Hematopoietic multipotent progenitor cell (in vitro differentiated cells): ENCODE measurements at regions not wholly inside any gene's neighbourhood (a gene's known extent, or its start where the extent isn't known, plus 50 kb on each side); places are given as distances from the start of the nearest gene placed in this dataset.
"Not testable (repeated sequence)": the region's sequence is repeated elsewhere in the genome, so short reads cannot be mapped to it uniquely, and the experiment has no call there.

Source experiments
- DNase-seq, 3 donors: peaks; one replicate each; pipeline ENCODE4 v3.0.0-alpha.2; 2011 to 2015; ENCODE audit warnings: low read depth in 2 of 3, low spot score in 2 of 3

GRCh38 chr9:16267281-16268066 lies 603.0 kb downstream of the BNC2 start:
- no peak for DNase-seq

GRCh38 chr9:16268067-16268881 lies 602.2 kb downstream of the BNC2 start:
- no peak for DNase-seq

DNA sequence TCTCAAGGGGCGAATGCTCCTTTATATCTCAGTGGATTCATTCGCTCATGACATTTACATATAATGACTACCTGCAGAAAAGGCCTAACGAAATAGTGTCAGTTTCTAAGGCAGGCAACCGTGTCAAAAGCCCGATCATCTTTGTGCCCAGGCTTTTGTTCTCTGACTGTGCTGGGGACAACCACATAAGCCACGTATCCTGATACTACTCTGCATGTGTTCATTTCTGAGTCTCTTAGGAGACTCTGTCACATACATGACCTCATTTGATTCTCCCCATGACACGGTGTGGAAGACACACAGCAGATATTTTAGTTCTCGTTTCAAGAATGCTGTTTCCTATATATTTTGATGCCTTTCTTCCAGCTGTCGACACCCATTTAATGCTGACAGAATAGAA lies 598.5 kb downstream of the BNC2 start:
- DNase-seq = no peak

DNA sequence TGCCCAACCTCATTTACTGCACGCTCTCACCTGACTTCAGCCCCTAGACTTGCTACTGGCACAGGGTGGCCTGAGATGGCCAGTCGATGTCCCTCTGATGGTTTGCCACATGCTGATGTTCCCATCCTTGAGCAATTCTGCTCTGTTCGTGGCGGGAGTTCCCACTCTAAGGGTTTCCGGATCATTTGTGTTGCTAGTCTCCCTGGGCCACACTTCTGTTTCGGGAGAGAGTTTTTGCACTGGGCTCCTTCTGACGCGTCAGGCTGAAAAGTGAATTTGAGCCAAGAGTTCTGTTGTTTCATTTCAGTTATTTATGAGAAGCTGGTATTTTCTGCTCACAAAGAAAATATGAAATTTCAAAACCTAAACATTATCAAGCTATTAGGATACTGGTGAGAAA lies 597.7 kb downstream of the BNC2 start:
- no peak for DNase-seq

- no peak for DNase-seq
Observed at GRCh38 chr9:16275795-16276624, 594.5 kb downstream of the BNC2 start.

DNA sequence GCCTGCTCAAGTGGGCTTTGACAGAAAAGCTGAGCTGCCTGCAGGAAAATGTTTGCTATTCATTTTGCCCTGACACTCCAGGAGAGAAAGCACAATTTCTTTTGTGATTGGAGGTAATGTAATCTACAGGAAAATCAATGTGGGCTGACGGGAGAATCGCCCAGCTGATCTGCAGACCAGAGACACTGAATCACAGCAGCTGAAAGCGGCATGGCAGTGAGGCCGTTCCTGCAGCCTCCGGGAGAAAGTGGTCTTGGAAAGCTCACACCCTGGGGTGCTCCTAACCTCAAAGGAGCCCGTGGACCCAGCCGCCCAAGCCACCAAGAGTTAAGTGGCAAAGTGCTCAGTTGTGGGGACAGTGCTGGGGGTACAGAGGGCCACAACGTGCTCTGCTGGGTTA lies 593.6 kb downstream of the BNC2 start:
- DNase-seq = no peak

DNA sequence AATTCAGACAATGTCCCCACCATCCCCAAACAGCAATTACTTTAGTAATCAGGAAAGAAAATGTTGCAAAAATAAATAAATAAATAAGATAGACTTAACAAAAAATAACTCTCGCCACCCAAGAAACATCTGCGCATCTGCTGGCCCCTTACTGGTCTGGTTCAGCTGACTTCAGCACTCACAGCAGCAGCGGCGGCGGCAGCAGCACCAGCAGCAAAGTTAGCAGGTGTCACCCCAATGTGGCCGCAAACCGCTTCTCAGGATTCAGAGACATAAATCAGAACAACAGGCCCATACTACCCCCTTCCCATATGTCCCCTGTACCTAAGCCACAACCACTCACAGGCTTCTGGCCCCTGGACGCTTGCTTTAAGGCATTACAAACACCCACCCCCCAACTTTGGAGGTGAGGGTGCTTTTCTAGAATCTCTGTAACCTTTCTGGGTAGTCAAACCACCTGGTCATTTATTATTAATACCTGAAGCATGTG lies 593.0 kb downstream of the BNC2 start:
- DNase-seq = no peak

DNA sequence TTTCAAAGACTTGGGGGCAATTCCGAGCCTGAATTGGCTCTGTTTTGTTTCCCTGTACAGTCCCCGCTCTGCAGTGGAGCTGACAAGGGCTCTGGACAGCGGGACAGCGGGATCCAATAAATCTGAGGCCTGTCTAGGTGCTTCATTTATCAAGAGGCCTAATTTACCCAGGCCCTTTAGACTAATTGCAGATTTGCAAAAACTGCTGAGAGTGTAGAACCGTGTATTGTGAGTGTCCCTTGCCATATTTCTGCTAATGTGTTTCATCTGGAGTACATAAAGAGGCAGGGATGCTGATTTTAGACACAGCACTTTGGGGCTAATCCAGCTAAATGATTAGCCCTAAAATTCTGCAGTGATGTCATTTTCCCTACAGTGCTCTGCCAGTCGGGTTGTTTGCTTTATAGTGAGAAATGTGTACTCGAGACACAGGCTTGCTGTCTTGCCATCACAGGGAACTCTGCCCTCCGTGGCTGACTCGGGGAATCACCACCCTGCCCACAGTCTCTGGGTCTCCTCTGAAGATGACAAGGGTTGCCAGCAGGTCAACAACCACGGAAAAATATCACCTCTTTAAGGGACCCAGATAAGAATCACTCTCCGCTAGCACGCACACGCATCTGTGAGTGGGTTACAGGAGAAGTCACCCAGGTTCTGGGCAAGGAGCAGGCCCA lies 592.0 kb downstream of the BNC2 start:
- DNase-seq = no peak

DNA sequence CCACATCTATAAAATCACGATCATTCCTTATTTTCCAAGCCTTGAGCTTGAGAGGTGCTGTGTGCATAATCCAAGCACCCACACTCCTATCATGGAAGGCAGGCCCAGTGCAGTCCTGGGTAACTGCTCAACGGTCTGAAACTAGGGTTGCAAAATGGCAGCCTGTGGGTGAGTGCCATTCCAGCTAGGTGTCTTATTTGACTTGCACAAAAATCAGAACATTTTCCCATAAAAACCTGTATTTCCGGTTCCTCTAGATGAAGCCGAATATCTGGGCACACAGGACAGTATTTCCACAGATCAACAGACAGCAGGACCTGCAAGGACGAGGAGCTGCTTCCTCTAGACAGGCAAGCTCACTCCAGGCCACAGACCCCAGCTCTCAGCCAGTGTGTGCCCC lies 588.8 kb downstream of the BNC2 start:
- no peak for DNase-seq

DNA sequence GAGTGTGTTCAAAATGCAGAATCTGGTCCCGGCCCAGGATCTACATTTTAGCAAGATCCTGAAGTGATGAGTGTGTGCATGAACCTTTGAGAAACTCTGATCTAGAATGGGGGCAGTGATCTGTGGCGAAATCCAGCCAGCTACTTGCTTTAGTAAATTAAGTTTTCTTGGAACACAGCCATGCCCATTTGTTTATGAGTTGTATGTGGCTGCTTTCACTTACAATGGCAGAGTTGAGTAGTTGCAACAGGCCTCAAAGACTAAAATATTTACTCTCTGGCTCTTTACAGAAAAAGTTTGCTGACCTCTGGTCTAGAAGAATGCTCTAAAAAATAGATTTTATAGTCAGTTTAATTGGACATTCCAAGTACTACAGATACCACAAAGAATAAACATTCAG lies 588.3 kb downstream of the BNC2 start:
- DNase-seq = no peak

GRCh38 chr9:16282718-16283117 lies 587.8 kb downstream of the BNC2 start:
- no peak for DNase-seq

DNA sequence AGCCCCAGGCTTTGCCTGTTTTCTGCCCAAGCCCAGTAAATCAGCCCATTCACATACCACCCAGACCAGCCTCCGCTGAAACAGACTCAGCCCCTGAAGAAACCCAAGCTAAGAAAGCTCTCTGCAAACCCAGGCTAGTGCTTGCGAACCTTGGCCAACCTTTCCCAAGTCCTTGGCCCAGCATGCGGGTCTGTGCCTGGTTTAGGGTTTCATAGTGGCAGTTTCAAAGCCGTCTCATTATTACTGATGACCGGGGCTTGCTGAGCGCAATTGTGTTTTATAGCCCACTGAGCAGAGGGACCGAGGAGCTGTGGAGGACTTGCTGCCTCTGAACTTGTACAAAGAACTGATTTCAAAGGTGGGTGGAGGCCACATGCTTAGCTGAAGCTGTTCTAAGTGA lies 584.3 kb downstream of the BNC2 start:
- DNase-seq = no peak

- DNase-seq = no peak
Observed at GRCh38 chr9:16289639-16290038, 580.8 kb downstream of the BNC2 start.

DNA sequence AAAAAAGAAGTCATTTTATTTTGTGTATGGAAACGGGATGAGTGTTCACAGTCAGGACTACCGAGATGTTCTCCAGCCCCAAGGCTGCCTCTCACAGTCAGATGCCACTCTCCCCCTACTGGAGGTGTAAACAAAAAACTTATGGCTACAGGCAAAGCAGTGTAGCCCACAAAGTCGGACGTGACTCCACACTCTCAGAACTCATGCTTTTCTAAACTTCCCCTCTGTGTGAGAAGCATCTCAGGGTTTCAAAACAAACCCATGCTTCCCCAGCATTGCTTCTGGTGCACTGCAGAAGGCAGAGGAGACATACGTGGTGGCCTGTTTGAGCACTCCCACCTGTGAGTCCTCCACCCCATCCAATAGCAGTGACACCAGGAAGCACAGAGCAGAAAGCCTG lies 580.3 kb downstream of the BNC2 start:
- DNase-seq = no peak

- no peak for DNase-seq
Observed at GRCh38 chr9:16291921-16292320, 578.5 kb downstream of the BNC2 start.

DNA sequence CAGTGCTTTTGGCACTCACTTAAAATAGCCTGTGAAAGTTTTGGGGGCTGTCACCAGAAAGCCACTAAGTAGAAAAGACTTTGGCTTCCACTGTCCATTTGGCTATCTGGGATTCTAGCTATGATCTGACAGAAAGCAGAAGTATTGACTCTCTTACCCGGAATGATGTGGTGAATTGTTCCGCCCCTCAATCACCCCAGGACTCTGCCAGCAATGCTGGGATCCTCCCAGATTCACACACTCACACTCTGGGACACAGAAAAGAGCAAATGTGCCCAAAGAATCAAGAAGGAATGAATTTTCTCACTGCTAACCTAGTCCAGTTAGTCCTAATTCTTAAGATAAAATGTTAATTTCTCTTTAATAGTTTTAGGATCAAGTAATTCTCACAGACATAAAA lies 576.9 kb downstream of the BNC2 start:
- DNase-seq = no peak

GRCh38 chr9:16294133-16294770 lies 576.2 kb downstream of the BNC2 start:
- no peak for DNase-seq

GRCh38 chr9:16294940-16295339 lies 575.5 kb downstream of the BNC2 start:
- DNase-seq = not testable (repeated sequence)

- not testable (repeated sequence) for DNase-seq
Observed at GRCh38 chr9:16299368-16299767, 571.1 kb downstream of the BNC2 start.

GRCh38 chr9:16303506-16303905 lies 567.0 kb downstream of the BNC2 start:
- no peak for DNase-seq
